Upper lobe of left lung (tissue), 6 donors: ENCODE measurements at regions not wholly inside any gene's neighbourhood (a gene's known extent, or its start where the extent isn't known, plus 50 kb on each side); places are given as distances from the start of the nearest gene placed in this dataset.

Source experiments
- ATAC-seq, 2 donors: fragments of 200-7000 bp; cut with Tn5 transposase; one replicate each; pipeline ENCODE4 v1.9.1; 2022; ENCODE audit warnings: mild to moderate bottlenecking in 2 of 2, moderate library complexity in 2 of 2; ENCODE audit not compliant: low FRiP score in 2 of 2
- DNase-seq, 2 donors: peaks; one replicate each; pipeline ENCODE4 v3.0.0-alpha.2; 2019 to 2020
- H3K27ac ChIP-seq, 4 donors: fragments of 200-600 bp; sonication (generic); one replicate each; pipeline ENCODE4 v1.5.1; 2016 to 2019
- H3K27me3 ChIP-seq, 4 donors: fragments of 200-600 bp; sonication (generic); one replicate each; pipeline ENCODE4 v1.5.1; 2017 to 2019
- H3K36me3 ChIP-seq, 4 donors: fragments of 200-600 bp; sonication (generic); one replicate each; pipeline ENCODE4 v1.5.1; 2016 to 2019
- H3K4me1 ChIP-seq, 4 donors: fragments of 200-600 bp; sonication (generic); one replicate each; pipeline ENCODE4 v1.5.1; 2018 to 2019
- H3K4me3 ChIP-seq, 4 donors: fragments of 200-600 bp; sonication (generic); one replicate each; pipeline ENCODE4 v1.5.1; 2017 to 2019; ENCODE audit warnings: mild to moderate bottlenecking in 2 of 4, moderate library complexity in 1 of 4
- H3K9me3 ChIP-seq, 4 donors: fragments of 200-600 bp; sonication (generic); one replicate each; pipeline ENCODE4 v1.5.1; 2018 to 2019
- CTCF ChIP-seq, 6 experiments: fragments of 450-650 bp in 4 of 6; fragments of 200-600 bp in 2 of 6; sonication (generic) in 2 of 6; IDR thresholded peaks; one replicate each; pipeline ENCODE4 v1.5.1; 2016 to 2019; ENCODE audit warnings: antibody characterized with exemption in 6 of 6
- EP300 ChIP-seq, 4 donors: sonication (generic); formaldehyde crosslinking; IDR thresholded peaks; one replicate each; pipeline ENCODE4 v1.5.1; 2017; ENCODE audit warnings: antibody characterized with exemption in 4 of 4, control low read depth in 2 of 4
- POLR2A ChIP-seq, 4 donors: fragments of 450-650 bp; IDR thresholded peaks; one replicate each; pipeline ENCODE4 v1.5.1; 2016 to 2017; ENCODE audit warnings: antibody characterized with exemption in 4 of 4, mild to moderate bottlenecking in 2 of 4
- POLR2AphosphoS5 ChIP-seq, 2 donors: sonication (generic); formaldehyde crosslinking; IDR thresholded peaks; one replicate each; pipeline ENCODE4 v1.5.1; 2017; ENCODE audit warnings: antibody characterized with exemption in 2 of 2
- WGBS, 2 donors: methylation state at CpG; one replicate each; pipeline ENCODE4 v1.1.5; 2017 to 2018; 5-methylcytosine and 5-hydroxymethylcytosine counted together
- donor health status: DM: no; HTN: no; CAD: no; lungs with moderate emphysema.
- donor health status: DM: no; HTN: yes; CAD: no; lungs with severe emphysema.

DNA sequence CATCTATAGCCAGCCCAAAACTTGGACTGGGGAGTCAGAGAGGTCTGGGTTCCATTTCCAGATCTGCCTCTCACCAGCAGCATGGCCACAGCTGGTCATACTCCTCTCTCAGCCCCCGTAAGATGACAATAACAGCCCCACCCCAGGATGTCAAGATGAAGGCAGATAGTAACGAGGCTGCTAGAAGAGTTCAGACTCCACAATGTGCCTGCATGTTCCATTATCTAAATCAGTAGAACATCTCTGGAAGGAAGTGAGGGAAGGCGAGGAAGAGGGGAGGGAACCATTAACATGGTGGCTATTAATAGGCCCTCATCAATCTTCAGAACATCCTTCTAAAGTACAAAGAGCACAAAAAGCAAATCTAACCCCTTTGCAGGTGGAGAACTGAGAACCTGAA, 98.0 kb upstream of the KCNG1 start:
- ATAC-seq (no peak), DNase-seq (no peak)
- Histone ChIP-seq H3K4me1 (no peaks in the 10 kb centered on the region), H3K27ac (no peak overlapping the region), H3K9me3 (no peaks in the 10 kb centered on the region), H3K36me3 (no peaks in the 10 kb centered on the region), H3K4me3 (no peak overlapping the region), H3K27me3 (no peaks in the 10 kb centered on the region)
- TF ChIP-seq EP300 (IDR thresholded peaks at IDR 0.05) (no peak), POLR2AphosphoS5 (IDR thresholded peaks at IDR 0.05) (no peak), POLR2A (IDR thresholded peaks at IDR 0.05) (no peak), CTCF (IDR thresholded peaks at IDR 0.05) (no peak)
- 30 to 35% methylated on average over 3 of the region's 3 CpGs for WGBS, 2 donors

- Histone ChIP-seq H3K27me3 (no peaks in the 10 kb centered on the region), H3K27ac (no peak overlapping the region), H3K9me3 (no peaks in the 10 kb centered on the region), H3K4me3 (no peak overlapping the region), H3K36me3 (no peaks in the 10 kb centered on the region), H3K4me1 (no peaks in the 10 kb centered on the region)
- 76 to 81% methylated on average over 3 of the region's 3 CpGs for WGBS, 2 donors
- TF ChIP-seq EP300 (IDR thresholded peaks at IDR 0.05) (no peak), POLR2A (IDR thresholded peaks at IDR 0.05) (no peak), CTCF (IDR thresholded peaks at IDR 0.05) (no peak), POLR2AphosphoS5 (IDR thresholded peaks at IDR 0.05) (no peak)
- no peak for DNase-seq
- no peak for ATAC-seq
Observed at GRCh38 chr20:51120438-51120837, 97.5 kb upstream of the KCNG1 start.

GRCh38 chr20:51119914-51120313, 97.0 kb upstream of the KCNG1 start:
- DNase-seq: no peak
- Histone ChIP-seq H3K4me3 (no peak overlapping the region), H3K36me3 (no peaks in the 10 kb centered on the region), H3K4me1 (no peaks in the 10 kb centered on the region), H3K9me3 (no peaks in the 10 kb centered on the region), H3K27me3 (no peaks in the 10 kb centered on the region), H3K27ac (no peak overlapping the region)
- WGBS, 2 donors: 81 to 87% methylated on average over 3 of the region's 3 CpGs
- no peak for ATAC-seq
- TF ChIP-seq CTCF (IDR thresholded peaks at IDR 0.05) (no peak), POLR2AphosphoS5 (IDR thresholded peaks at IDR 0.05) (no peak), EP300 (IDR thresholded peaks at IDR 0.05) (no peak), POLR2A (IDR thresholded peaks at IDR 0.05) (no peak)

- Histone ChIP-seq H3K27ac (no peak overlapping the region), H3K9me3 (no peaks in the 10 kb centered on the region), H3K27me3 (no peaks in the 10 kb centered on the region), H3K4me3 (no peak overlapping the region), H3K4me1 (no peaks in the 10 kb centered on the region), H3K36me3 (no peaks in the 10 kb centered on the region)
- ATAC-seq (no peak), DNase-seq (no peak)
- TF ChIP-seq POLR2AphosphoS5 (IDR thresholded peaks at IDR 0.05): no peak
- no peak for TF ChIP-seq EP300 (IDR thresholded peaks at IDR 0.05)
- no peak for TF ChIP-seq POLR2A (IDR thresholded peaks at IDR 0.05)
- TF ChIP-seq CTCF (IDR thresholded peaks at IDR 0.05): no peak
- WGBS, 2 donors: 89 to 95% methylated on average over 7 to 8 of the region's 8 CpGs
Observed at GRCh38 chr20:51118985-51119527, 96.1 kb upstream of the KCNG1 start.

GRCh38 chr20:51118216-51118615, 95.3 kb upstream of the KCNG1 start:
- no peak for ATAC-seq
- H3K9me3 ChIP-seq: no peaks in the 10 kb centered on the region
- no peak for DNase-seq
- no peak overlapping the region for H3K27ac ChIP-seq
- H3K4me1 ChIP-seq: no peaks in the 10 kb centered on the region
- no peaks in the 10 kb centered on the region for H3K27me3 ChIP-seq
- WGBS, 2 donors: 80 to 92% methylated on average over 2 of the region's 2 CpGs
- no peaks in the 10 kb centered on the region for H3K36me3 ChIP-seq
- no peak overlapping the region for H3K4me3 ChIP-seq
- no peak for TF ChIP-seq CTCF (IDR thresholded peaks at IDR 0.05)
- no peak for TF ChIP-seq POLR2A (IDR thresholded peaks at IDR 0.05)
- TF ChIP-seq EP300 (IDR thresholded peaks at IDR 0.05): no peak
- no peak for TF ChIP-seq POLR2AphosphoS5 (IDR thresholded peaks at IDR 0.05)
